Activated CD4-positive, alpha-beta memory T cell treated with anti-CD3 and anti-CD28 coated beads for 36 hours (primary cell): ENCODE measurements at regions not wholly inside any gene's neighbourhood (a gene's known extent, or its start where the extent isn't known, plus 50 kb on each side); places are given as distances from the start of the nearest gene placed in this dataset.

ENCODE experiments used
- CTCF ChIA-PET: fragments of 350-600 bp; sonication (Branson Sonifier 250); formaldehyde crosslinking; loops from one replicate; lab custom pipeline; 2021; ENCODE audit warnings: antibody characterized with exemption, inconsistent platforms; lab: Charles Lee
- POLR2A ChIA-PET: fragments of 350-600 bp; sonication (Branson Sonifier 250); formaldehyde crosslinking; loops from one replicate; lab custom pipeline; 2021; ENCODE audit warnings: antibody characterized with exemption; lab: Charles Lee
- DNase-seq: peaks from one replicate; pipeline ENCODE4 v3.0.0-alpha.2; 2020
- H3K27ac Mint-ChIP-seq: one replicate; pipeline ENCODE4 v1.8.0; 2021; ENCODE audit warnings: mixed read lengths
- H3K27me3 Mint-ChIP-seq: one replicate; pipeline ENCODE4 v1.8.0; 2021; ENCODE audit warnings: mixed read lengths
- H3K36me3 Mint-ChIP-seq: one replicate; pipeline ENCODE4 v1.8.0; 2021; ENCODE audit warnings: mixed read lengths
- H3K4me1 Mint-ChIP-seq: one replicate; pipeline ENCODE4 v1.8.0; 2021; ENCODE audit warnings: low read depth, mixed read lengths
- H3K4me3 Mint-ChIP-seq: one replicate; pipeline ENCODE4 v1.8.0; 2021; ENCODE audit warnings: mild to moderate bottlenecking, mixed read lengths
- H3K9me3 Mint-ChIP-seq: one replicate; pipeline ENCODE4 v1.8.0; 2021; ENCODE audit warnings: mixed read lengths
- intact Hi-C: fragments of 100-400 bp; cut with micrococcal nuclease; formaldehyde crosslinking; loops from one replicate; pipeline ENCODE4 v1.15.1; 2023

DNA sequence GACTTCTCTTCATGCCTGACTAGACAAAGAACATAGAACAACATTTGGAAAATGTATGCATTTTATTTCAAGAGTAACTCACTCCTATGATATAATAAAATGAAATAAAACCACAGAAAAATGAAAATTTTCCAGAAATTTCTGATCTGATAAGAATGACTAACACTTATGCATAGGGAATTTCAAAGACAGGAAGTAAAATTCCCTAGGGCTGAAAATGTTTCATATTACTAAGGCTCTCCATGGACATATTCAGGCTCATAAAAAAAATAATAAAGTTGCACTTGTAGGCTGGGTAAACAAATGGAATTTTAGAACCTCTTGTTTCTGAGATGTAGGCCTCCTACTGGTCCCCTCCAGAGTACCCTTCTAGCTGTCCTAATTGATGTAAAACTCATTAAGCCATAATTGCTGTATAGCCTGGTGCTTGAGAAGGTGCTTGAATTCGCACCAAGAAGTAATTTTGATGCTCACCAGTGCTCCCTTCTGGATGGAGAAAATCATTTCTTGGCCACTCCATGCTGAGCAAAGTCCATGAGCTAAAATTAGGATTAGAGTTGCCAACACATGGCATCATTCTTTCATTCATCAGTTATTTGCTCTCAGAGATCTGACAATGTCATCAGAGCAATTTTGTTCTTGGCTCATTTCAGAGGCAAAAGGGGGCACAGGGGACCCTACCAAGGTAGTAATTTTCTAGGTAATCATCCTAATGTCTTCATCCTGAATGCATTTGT lies 641.0 kb upstream of the CAMK1G start:
- no peak overlapping the region for H3K27ac Mint-ChIP-seq
- no peak for DNase-seq
- ChIA-PET POLR2A (no interaction called here), CTCF (no interaction called here)
- intact Hi-C loops, result no loop called here
- H3K36me3 Mint-ChIP-seq, result no peaks in the 10 kb centered on the region
- no peaks in the 10 kb centered on the region for H3K4me1 Mint-ChIP-seq
- H3K9me3 Mint-ChIP-seq, result no peaks in the 10 kb centered on the region
- peaks cover 4% of the 10 kb centered on the region for H3K27me3 Mint-ChIP-seq
- no peak overlapping the region for H3K4me3 Mint-ChIP-seq

DNA sequence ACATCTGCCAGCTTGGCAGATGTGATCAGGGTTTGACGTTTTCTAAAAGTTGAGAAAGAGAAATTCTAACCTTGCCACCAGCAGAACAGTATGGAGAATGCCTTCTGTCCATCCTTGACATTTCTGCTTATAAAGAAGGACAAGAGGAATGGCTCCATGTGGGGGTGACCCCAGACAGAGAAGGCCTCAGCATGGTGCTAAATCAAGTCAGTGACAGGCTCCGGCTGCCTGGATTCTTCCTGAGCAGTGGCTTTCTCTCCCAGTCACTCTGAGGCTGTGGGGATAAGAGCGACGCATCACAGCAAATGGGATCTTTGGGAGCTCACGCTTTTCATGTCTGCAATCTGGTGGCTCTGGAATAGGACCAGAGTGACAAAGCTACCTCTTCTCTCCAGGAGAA lies 640.2 kb upstream of the CAMK1G start:
- no peaks in the 10 kb centered on the region for H3K4me1 Mint-ChIP-seq
- POLR2A ChIA-PET, result no interaction called here
- DNase-seq, result no peak
- CTCF ChIA-PET, result no interaction called here
- H3K4me3 Mint-ChIP-seq, result no peak overlapping the region
- intact Hi-C loops, result no loop called here
- no peak overlapping the region for H3K27ac Mint-ChIP-seq
- H3K9me3 Mint-ChIP-seq, result no peaks in the 10 kb centered on the region
- H3K36me3 Mint-ChIP-seq, result no peaks in the 10 kb centered on the region
- H3K27me3 Mint-ChIP-seq, result peaks cover 4% of the 10 kb centered on the region

DNA sequence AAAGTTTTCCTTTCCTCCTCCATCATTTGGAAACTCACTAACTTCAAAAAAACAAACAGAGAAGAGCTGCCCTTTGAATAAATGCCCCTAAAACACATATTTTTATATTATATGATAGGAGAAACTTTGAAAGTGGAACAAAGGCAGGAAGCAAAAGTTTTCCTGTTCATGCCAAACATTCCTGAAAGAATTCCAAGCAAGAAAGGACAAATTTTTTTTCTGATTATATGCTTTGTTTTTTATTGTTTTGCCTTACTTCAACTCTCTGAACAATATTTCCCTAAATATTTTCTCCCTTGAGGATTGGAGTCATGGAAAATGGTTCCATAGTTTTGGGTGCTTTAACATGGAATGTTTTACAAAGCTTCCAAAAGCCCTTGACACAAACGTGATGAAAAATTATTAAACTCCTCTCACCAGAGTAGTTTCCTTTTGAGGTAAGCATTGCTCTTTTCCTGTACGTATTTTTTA lies 638.5 kb upstream of the CAMK1G start:
- Mint-ChIP-seq H3K4me1 (no peaks in the 10 kb centered on the region), H3K36me3 (no peaks in the 10 kb centered on the region), H3K27me3 (peaks cover 4% of the 10 kb centered on the region), H3K4me3 (no peak overlapping the region), H3K27ac (no peak overlapping the region), H3K9me3 (no peaks in the 10 kb centered on the region)
- ChIA-PET CTCF (no interaction called here), POLR2A (no interaction called here)
- no peak for DNase-seq
- intact Hi-C loops, result no loop called here

DNA sequence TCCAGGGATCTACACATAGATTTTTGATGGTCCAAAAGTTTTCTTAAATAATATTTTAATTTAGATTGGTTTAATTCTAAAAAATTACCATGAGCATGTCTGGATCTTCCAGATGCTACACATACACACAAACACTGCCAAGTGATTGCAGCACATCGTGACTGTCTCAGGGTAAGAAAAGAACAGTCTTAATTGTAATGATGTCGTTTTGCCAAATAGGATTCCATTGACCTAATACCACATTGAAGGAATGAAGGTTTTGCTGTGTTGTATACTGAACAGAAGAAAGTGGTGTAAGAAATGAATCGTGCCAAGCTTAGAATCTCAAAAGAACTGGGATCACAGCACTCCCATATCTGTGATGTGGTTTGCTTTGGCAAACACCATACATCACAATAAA lies 633.3 kb upstream of the CAMK1G start:
- POLR2A ChIA-PET, result no interaction called here
- CTCF ChIA-PET, result no interaction called here

DNA sequence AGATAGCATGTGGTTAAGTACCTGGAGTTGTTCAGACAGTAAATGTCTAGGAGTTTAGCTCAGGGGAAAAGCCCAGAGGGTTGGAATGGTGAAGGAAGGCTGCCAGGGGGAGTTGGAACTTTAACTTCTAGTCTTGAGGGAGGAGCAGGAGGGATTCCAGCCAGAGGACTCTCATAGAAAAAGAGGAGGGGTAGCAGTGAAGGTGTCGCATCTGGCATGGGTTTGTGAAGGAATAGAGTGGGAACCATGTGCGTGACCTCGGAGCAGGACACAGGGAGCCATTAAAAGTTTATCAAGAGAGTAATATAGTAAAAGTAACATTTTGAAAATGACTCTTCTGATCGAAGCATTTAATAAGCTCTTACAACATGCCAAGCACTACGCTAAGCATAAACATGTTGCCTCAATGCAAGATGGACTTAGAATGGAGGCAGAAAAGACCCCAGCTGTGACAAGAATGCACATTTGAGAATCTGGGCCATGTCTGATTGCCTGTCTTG lies 632.4 kb upstream of the CAMK1G start:
- CTCF ChIA-PET, result no interaction called here
- peaks cover 5% of the 10 kb centered on the region for H3K27me3 Mint-ChIP-seq
- no peak overlapping the region for H3K27ac Mint-ChIP-seq
- no peak overlapping the region for H3K4me3 Mint-ChIP-seq
- DNase-seq, result no peak
- H3K4me1 Mint-ChIP-seq, result no peaks in the 10 kb centered on the region
- H3K36me3 Mint-ChIP-seq, result no peaks in the 10 kb centered on the region
- POLR2A ChIA-PET, result no interaction called here
- no peaks in the 10 kb centered on the region for H3K9me3 Mint-ChIP-seq
- intact Hi-C loops, result no loop called here

More for the DNA sequence above, 633.3 kb upstream of the CAMK1G start:
- H3K9me3 Mint-ChIP-seq, result no peaks in the 10 kb centered on the region
- no peak overlapping the region for H3K4me3 Mint-ChIP-seq
- intact Hi-C loops, result no loop called here
- H3K36me3 Mint-ChIP-seq, result no peaks in the 10 kb centered on the region
- H3K27me3 Mint-ChIP-seq, result peaks cover 5% of the 10 kb centered on the region
- H3K27ac Mint-ChIP-seq, result no peak overlapping the region
- H3K4me1 Mint-ChIP-seq, result no peaks in the 10 kb centered on the region
- no peak for DNase-seq

DNA sequence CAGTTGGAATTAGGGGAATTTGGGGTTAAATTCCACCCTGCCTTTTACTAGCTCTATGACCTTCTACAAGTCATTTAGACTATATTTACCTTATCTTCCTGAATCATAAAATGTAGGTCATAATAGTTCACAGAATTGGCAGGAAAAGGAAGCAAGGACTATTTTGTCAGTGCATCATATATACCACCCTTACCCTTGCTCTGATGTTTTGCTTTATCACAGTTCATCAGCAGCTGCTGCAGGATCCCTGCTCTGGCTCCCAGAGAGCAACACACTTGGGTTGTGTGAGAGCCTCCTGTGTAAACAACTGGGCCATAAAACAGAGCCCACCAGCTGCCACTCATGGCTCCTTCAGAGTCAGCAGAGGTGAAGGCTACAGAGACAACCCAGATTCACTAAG lies 631.6 kb upstream of the CAMK1G start:
- Mint-ChIP-seq H3K36me3 (no peaks in the 10 kb centered on the region), H3K9me3 (no peaks in the 10 kb centered on the region), H3K27me3 (peaks cover 1% of the 10 kb centered on the region), H3K27ac (no peak overlapping the region), H3K4me1 (no peaks in the 10 kb centered on the region), H3K4me3 (no peak overlapping the region)
- intact Hi-C loops, result no loop called here
- DNase-seq, result no peak
- POLR2A ChIA-PET, result no interaction called here
- CTCF ChIA-PET, result no interaction called here

DNA sequence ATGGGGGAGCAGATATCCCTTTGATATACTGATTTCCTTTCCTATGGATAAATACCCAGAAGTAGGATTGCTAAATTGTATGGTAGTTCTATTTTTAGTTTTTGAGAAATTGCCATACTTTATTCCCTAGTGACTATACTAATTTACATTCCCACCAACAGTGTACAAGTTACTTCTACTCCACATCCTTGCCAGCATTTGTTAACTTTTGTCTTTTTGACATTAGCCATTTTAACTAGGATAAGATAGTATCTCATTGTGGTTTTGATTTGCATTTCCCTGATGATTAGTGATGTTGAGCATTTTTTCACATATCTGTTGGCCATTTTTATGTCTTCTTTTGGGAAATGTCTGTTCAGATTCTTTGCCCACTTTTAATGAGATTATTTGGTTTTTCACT lies 620.6 kb upstream of the CAMK1G start:
- intact Hi-C loops, result no loop called here
- CTCF ChIA-PET, result no interaction called here
- no peak for DNase-seq
- POLR2A ChIA-PET, result no interaction called here
- no peak overlapping the region for H3K4me3 Mint-ChIP-seq
- H3K27ac Mint-ChIP-seq, result no peak overlapping the region
- no peaks in the 10 kb centered on the region for H3K4me1 Mint-ChIP-seq
- H3K36me3 Mint-ChIP-seq, result no peaks in the 10 kb centered on the region
- peaks cover 2% of the 10 kb centered on the region for H3K27me3 Mint-ChIP-seq
- peaks cover 12% of the 10 kb centered on the region for H3K9me3 Mint-ChIP-seq

DNA sequence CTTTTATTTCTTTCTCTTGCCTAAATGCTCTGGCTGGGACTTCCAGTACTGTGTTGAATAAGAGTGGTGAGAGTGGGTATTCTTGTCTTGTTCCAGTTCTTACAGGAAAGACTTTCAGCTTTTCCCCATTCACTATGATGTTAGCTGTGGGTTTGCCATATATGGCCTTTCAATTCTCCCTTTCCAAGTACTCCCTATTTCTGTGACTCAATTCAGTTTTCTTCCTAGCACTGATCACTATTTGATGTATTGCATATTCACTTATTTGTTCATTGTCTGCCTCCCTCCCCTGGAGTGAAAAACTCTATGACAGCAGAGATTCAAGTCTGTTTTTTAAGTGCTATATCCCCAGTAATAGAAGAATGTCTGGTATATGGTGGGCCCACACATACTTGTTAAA lies 618.2 kb upstream of the CAMK1G start:
- ChIA-PET CTCF (no interaction called here), POLR2A (no interaction called here)
- Mint-ChIP-seq H3K4me3 (no peak overlapping the region), H3K27ac (no peak overlapping the region), H3K27me3 (peaks cover 4% of the 10 kb centered on the region), H3K36me3 (no peaks in the 10 kb centered on the region), H3K4me1 (no peaks in the 10 kb centered on the region), H3K9me3 (no peaks in the 10 kb centered on the region)
- no peak for DNase-seq
- intact Hi-C loops, result no loop called here

DNA sequence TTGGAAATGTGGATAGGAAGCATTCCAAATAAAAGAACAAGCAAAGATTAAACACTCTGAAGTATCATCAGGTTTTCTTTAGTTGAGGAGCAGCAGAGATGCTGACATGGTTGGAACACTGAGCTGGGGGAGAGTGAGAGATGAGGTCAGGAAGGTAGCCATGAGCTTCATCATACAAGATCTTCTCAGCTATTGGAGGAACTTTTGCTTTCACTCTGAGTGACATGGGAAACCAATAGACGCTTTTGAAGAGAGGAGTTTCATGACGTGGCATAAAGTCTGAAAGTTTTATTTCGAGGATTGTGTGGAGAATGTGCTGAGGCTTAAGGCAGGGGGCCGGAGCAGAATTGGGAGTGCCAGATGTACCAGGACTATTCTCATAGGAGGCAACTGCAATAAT lies 616.2 kb upstream of the CAMK1G start:
- POLR2A ChIA-PET, result no interaction called here
- no peaks in the 10 kb centered on the region for H3K4me1 Mint-ChIP-seq
- CTCF ChIA-PET, result no interaction called here
- DNase-seq, result no peak
- no peaks in the 10 kb centered on the region for H3K36me3 Mint-ChIP-seq
- peaks cover 4% of the 10 kb centered on the region for H3K27me3 Mint-ChIP-seq
- H3K4me3 Mint-ChIP-seq, result no peak overlapping the region
- no peak overlapping the region for H3K27ac Mint-ChIP-seq
- H3K9me3 Mint-ChIP-seq, result no peaks in the 10 kb centered on the region
- intact Hi-C loops, result no loop called here

DNA sequence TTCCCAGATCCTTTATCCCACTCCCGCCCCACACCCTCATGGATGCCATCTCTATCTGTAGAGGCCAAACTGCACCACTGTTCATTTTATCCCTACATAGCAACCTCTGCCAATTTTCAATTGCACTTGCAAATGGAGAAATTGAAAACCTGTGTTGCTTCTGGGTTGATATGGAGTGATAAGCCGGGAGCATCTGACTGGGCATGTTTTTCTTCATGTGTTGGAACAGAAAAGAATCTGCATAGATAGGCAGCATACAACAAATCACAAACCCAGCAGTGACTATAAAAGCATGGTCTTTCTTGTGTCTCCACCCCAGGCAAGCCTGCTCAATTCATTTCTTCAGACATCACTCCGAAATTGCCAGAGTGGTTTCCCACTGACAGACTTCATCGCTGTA lies 608.8 kb upstream of the CAMK1G start:
- H3K9me3 Mint-ChIP-seq, result no peaks in the 10 kb centered on the region
- H3K36me3 Mint-ChIP-seq, result no peaks in the 10 kb centered on the region
- POLR2A ChIA-PET, result no interaction called here
- intact Hi-C loops, result loop anchor here (5.0 kb wide), 1 partner anchor 318 kb away; no protein-coding TSS in a partner anchor
- no peak for DNase-seq
- H3K4me3 Mint-ChIP-seq, result no peak overlapping the region
- no peaks in the 10 kb centered on the region for H3K4me1 Mint-ChIP-seq
- CTCF ChIA-PET, result no interaction called here
- H3K27me3 Mint-ChIP-seq, result peaks cover 1% of the 10 kb centered on the region
- no peak overlapping the region for H3K27ac Mint-ChIP-seq

DNA sequence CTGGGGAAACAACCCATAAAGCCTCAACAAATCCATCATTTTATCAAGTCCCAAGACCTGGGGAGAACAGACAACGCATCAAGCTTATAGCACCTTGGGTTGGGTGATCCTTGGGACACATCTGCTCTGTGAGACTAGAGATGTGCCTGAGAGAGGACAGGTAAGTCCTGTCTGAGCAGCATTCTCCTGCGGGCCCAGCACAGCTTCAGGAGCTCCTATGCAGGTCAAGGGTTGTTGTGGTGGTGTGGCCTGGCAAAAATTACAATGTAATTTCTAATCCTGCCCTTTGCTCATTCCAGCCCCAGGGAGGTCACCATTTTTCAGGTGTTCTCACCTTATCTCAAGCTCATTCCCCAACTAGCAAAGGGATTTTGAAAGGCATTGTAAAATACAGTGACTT lies 608.1 kb upstream of the CAMK1G start:
- ChIA-PET CTCF (no interaction called here), POLR2A (no interaction called here)
- no peak overlapping the region for H3K27ac Mint-ChIP-seq
- H3K4me3 Mint-ChIP-seq, result no peak overlapping the region
- H3K27me3 Mint-ChIP-seq, result peaks cover 1% of the 10 kb centered on the region
- H3K4me1 Mint-ChIP-seq, result no peaks in the 10 kb centered on the region
- intact Hi-C loops, result loop anchor here (5.0 kb wide), 1 partner anchor 317 kb away; no protein-coding TSS in a partner anchor
- H3K36me3 Mint-ChIP-seq, result no peaks in the 10 kb centered on the region
- no peaks in the 10 kb centered on the region for H3K9me3 Mint-ChIP-seq
- DNase-seq, result no peak

DNA sequence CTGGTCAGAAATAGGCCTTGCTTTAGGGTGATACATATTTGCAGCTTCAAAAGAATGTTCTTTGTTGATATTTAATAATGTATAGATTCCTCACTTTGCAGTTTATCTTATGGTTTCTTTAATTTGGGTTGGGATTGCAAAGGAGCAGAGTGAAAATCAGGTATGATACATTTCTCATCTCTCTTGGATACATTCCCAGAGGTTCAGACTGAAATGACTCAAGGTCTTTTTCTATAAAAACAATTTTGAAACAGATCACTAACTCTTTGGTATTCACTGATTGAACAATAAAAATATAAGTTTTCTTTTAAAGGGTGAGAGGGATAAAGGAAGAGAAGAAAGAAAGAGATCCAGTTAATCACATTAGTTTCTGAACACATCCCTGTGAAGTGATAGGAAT lies 606.5 kb upstream of the CAMK1G start:
- intact Hi-C loops, result loop anchor here (5.0 kb wide), 1 partner anchor 315 kb away; no protein-coding TSS in a partner anchor
- H3K27me3 Mint-ChIP-seq, result peaks cover 1% of the 10 kb centered on the region
- no peaks in the 10 kb centered on the region for H3K36me3 Mint-ChIP-seq
- POLR2A ChIA-PET, result no interaction called here
- no peaks in the 10 kb centered on the region for H3K4me1 Mint-ChIP-seq
- H3K9me3 Mint-ChIP-seq, result no peaks in the 10 kb centered on the region
- DNase-seq, result no peak
- CTCF ChIA-PET, result no interaction called here
- H3K27ac Mint-ChIP-seq, result no peak overlapping the region
- no peak overlapping the region for H3K4me3 Mint-ChIP-seq

DNA sequence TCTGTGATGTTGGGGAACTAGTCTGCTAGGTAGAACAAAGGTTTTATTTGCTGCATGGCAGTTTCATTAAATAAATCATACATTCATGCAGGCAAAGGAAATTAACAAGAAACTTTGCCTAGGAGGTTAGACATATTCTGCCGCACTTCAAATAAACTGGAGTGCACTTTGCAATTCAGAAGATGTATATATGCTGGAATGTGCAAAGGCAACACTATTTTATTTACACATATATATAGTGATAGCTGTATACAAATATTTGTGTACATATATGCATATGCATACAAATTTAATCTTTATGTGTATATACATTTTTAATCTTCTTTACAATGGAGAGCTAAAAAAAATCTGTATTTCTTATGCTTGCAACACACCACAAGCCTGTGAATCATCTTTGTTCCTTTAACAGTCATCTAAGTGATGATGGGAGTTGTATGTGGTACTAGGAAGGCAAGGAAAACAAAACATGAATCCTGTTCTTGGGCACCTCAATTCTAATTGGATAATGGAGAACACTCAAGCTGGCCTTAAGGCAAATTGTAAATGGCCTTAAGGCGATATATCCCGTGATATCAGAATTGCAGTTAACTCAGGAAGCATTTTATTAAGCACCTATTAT lies 605.8 kb upstream of the CAMK1G start:
- DNase-seq, result no peak
- Mint-ChIP-seq H3K27me3 (peaks cover 1% of the 10 kb centered on the region), H3K4me3 (no peak overlapping the region), H3K4me1 (no peaks in the 10 kb centered on the region), H3K36me3 (no peaks in the 10 kb centered on the region), H3K9me3 (no peaks in the 10 kb centered on the region), H3K27ac (no peak overlapping the region)
- intact Hi-C loops, result loop anchor here (5.0 kb wide), 1 partner anchor 315 kb away; no protein-coding TSS in a partner anchor
- POLR2A ChIA-PET, result no interaction called here
- CTCF ChIA-PET, result no interaction called here
